GM23338 (cell line): ENCODE measurements at regions not wholly inside any gene's neighbourhood (a gene's known extent, or its start where the extent isn't known, plus 50 kb on each side); places are given as distances from the start of the nearest gene placed in this dataset.

Experiments
- CREB1 ChIP-seq: fragments of 250-450 bp; sonication (Bioruptor Pico); IDR thresholded peaks from 2 replicates; pipeline ENCODE4 v1.5.0; 2020; ENCODE audit warnings: low read depth, mild to moderate bottlenecking, moderate library complexity
- EZH2 ChIP-seq: fragments of 200-600 bp; sonication (generic); IDR thresholded peaks from one replicate; pipeline ENCODE4 v1.8.0; 2017; ENCODE audit warnings: antibody characterized with exemption, mild to moderate bottlenecking, low read depth; ENCODE audit not compliant: unreplicated experiment
- EZH2phosphoT487 ChIP-seq: fragments of 200-600 bp; sonication (generic); IDR thresholded peaks from one replicate; pipeline ENCODE4 v1.8.1; 2018; ENCODE audit warnings: antibody characterized with exemption; ENCODE audit not compliant: unreplicated experiment
- JUNB ChIP-seq: IDR thresholded peaks from one replicate; pipeline ENCODE4 v1.6.1; 2016; ENCODE audit warnings: antibody characterized with exemption; ENCODE audit not compliant: unreplicated experiment
- NANOG ChIP-seq: IDR thresholded peaks from 2 replicates; pipeline ENCODE4 v1.6.1; 2016; ENCODE audit warnings: antibody characterized with exemption, borderline replicate concordance
- POLR2AphosphoS5 ChIP-seq: IDR thresholded peaks from 2 replicates; pipeline ENCODE4 v1.6.1; 2016; ENCODE audit warnings: antibody characterized with exemption, low read depth
- STAT1 ChIP-seq: IDR thresholded peaks from one replicate; pipeline ENCODE4 v1.6.1; 2016; ENCODE audit warnings: antibody characterized with exemption; ENCODE audit not compliant: unreplicated experiment
- ZNF114 ChIP-seq: fragments of 250-450 bp; sonication (Bioruptor Pico); IDR thresholded peaks from 2 replicates; pipeline ENCODE4 v1.5.0; 2020; ENCODE audit warnings: mild to moderate bottlenecking, moderate library complexity
- ZNF331 ChIP-seq: fragments of 250-450 bp; sonication (Bioruptor Pico); IDR thresholded peaks from 2 replicates; pipeline ENCODE4 v1.5.0; 2020; ENCODE audit warnings: low read depth, mild to moderate bottlenecking, moderate library complexity
- TF ChIP-seq, protein P1 (sequence below), 2 experiments: fragments of 200-600 bp in 1 of 2; sonication (generic) in 1 of 2; conservative IDR thresholded peaks; 2 replicates each; pipeline versions ENCODE4 v1.5.1 to v1.6.1; 2016 to 2017; ENCODE audit warnings: antibody characterized with exemption in 2 of 2, low read depth in 2 of 2, mild to moderate bottlenecking in 2 of 2, moderate library complexity in 1 of 2
- TF ChIP-seq, protein P2 (sequence below): IDR thresholded peaks from 2 replicates; pipeline ENCODE4 v1.6.1; 2016; ENCODE audit warnings: antibody characterized with exemption
- TF ChIP-seq, protein P3 (sequence below): IDR thresholded peaks from one replicate; pipeline ENCODE4 v1.6.1; 2018; ENCODE audit warnings: antibody characterized with exemption; ENCODE audit not compliant: unreplicated experiment

DNA sequence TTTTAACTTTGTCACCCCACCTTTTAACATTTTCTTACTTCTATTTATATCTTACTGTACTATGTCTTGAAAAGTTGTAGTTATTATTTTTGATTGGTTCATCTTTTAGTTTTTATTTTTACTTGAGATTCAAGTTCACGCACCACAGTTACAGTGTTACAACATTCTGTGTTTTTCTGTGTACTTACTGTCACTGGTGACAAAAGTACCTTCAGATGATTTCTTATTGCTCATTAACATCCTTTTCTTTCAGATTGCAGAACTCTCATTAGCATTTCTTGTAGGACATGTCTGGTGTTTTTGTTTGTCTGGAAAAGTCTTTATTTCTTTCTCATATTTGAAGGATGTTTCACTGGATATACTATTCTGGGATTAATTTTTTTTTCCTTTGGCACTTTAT is 289.9 kb downstream of the BCAT1 start:
- TF ChIP-seq EZH2: no peak
- TF ChIP-seq, protein P1, sequence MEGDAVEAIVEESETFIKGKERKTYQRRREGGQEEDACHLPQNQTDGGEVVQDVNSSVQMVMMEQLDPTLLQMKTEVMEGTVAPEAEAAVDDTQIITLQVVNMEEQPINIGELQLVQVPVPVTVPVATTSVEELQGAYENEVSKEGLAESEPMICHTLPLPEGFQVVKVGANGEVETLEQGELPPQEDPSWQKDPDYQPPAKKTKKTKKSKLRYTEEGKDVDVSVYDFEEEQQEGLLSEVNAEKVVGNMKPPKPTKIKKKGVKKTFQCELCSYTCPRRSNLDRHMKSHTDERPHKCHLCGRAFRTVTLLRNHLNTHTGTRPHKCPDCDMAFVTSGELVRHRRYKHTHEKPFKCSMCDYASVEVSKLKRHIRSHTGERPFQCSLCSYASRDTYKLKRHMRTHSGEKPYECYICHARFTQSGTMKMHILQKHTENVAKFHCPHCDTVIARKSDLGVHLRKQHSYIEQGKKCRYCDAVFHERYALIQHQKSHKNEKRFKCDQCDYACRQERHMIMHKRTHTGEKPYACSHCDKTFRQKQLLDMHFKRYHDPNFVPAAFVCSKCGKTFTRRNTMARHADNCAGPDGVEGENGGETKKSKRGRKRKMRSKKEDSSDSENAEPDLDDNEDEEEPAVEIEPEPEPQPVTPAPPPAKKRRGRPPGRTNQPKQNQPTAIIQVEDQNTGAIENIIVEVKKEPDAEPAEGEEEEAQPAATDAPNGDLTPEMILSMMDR (conservative IDR thresholded peaks at IDR 0.05; ENCODE audit: low read depth in 2 of 2): no peak
- no peak for TF ChIP-seq POLR2AphosphoS5
- no peak for TF ChIP-seq EZH2phosphoT487
- no peak for TF ChIP-seq STAT1
- TF ChIP-seq, protein P2, sequence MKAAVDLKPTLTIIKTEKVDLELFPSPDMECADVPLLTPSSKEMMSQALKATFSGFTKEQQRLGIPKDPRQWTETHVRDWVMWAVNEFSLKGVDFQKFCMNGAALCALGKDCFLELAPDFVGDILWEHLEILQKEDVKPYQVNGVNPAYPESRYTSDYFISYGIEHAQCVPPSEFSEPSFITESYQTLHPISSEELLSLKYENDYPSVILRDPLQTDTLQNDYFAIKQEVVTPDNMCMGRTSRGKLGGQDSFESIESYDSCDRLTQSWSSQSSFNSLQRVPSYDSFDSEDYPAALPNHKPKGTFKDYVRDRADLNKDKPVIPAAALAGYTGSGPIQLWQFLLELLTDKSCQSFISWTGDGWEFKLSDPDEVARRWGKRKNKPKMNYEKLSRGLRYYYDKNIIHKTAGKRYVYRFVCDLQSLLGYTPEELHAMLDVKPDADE: no peak
- TF ChIP-seq, protein P3, sequence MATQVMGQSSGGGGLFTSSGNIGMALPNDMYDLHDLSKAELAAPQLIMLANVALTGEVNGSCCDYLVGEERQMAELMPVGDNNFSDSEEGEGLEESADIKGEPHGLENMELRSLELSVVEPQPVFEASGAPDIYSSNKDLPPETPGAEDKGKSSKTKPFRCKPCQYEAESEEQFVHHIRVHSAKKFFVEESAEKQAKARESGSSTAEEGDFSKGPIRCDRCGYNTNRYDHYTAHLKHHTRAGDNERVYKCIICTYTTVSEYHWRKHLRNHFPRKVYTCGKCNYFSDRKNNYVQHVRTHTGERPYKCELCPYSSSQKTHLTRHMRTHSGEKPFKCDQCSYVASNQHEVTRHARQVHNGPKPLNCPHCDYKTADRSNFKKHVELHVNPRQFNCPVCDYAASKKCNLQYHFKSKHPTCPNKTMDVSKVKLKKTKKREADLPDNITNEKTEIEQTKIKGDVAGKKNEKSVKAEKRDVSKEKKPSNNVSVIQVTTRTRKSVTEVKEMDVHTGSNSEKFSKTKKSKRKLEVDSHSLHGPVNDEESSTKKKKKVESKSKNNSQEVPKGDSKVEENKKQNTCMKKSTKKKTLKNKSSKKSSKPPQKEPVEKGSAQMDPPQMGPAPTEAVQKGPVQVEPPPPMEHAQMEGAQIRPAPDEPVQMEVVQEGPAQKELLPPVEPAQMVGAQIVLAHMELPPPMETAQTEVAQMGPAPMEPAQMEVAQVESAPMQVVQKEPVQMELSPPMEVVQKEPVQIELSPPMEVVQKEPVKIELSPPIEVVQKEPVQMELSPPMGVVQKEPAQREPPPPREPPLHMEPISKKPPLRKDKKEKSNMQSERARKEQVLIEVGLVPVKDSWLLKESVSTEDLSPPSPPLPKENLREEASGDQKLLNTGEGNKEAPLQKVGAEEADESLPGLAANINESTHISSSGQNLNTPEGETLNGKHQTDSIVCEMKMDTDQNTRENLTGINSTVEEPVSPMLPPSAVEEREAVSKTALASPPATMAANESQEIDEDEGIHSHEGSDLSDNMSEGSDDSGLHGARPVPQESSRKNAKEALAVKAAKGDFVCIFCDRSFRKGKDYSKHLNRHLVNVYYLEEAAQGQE: no peak
- no peak for TF ChIP-seq CREB1 (CRISPR knock-in tag)
- TF ChIP-seq NANOG: no peak
- no peak for TF ChIP-seq JUNB
- TF ChIP-seq ZNF114 (CRISPR knock-in tag): no peak
- no peak for TF ChIP-seq ZNF331 (CRISPR knock-in tag)
